ENCODE measurements at regions not wholly inside any gene's neighbourhood (a gene's known extent, or its start where the extent isn't known, plus 50 kb on each side); places are given as distances from the start of the nearest gene placed in this dataset.

GRCh38 chr9:71581101-71581500 lies 187.2 kb downstream of the CEMIP2 start:
- no peak overlapping the region for H3K4me3 Mint-ChIP-seq
- ATAC-seq (ENCODE audit: low read depth in 2 of 2), result no peak

GRCh38 chr9:71571186-71571585 lies 197.1 kb downstream of the CEMIP2 start:
- H3K4me3 Mint-ChIP-seq, result no peak overlapping the region
- peaks cover 0 to 5% (median 3%) of the 10 kb centered on the region in 3 donors for H3K4me1 Mint-ChIP-seq
- H3K36me3 Mint-ChIP-seq, result no peaks in the 10 kb centered on the region
- H3K27ac Mint-ChIP-seq, result no peak overlapping the region
- no peak for DNase-seq
- H3K9me3 Mint-ChIP-seq, result peaks cover 0 to 2% (median 0%) of the 10 kb centered on the region in 7 donors
- no peak for ATAC-seq (ENCODE audit: low read depth in 2 of 2)
- peaks cover 13 to 29% (median 18%) of the 10 kb centered on the region in 3 donors for H3K27me3 Mint-ChIP-seq

More at GRCh38 chr9:71581101-71581500, 187.2 kb downstream of the CEMIP2 start:
- Mint-ChIP-seq H3K4me1 (no peaks in the 10 kb centered on the region), H3K9me3 (no peaks in the 10 kb centered on the region), H3K36me3 (no peaks in the 10 kb centered on the region), H3K27me3 (peaks cover 9 to 19% (median 14%) of the 10 kb centered on the region in 3 donors), H3K27ac (no peak overlapping the region)
- no peak for DNase-seq

DNA sequence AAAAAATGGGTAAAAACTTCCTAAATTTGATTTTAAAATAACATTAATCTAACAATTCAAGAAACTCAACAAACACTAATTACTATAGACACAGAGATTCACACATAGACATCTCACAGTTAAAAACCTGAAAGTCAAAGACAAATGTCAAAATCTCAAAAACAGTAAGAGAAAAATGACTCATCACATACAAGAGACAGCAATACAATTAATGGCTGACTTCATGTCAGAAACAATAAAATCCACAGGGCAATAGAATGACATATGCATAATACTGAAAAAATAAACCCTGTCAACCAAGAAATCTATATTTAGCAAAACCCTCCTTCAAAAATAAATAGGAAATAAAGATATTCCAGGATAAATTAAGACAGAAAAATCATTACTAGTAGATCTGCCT lies 200.4 kb downstream of the CEMIP2 start:
- Mint-ChIP-seq H3K27ac (no peak overlapping the region), H3K36me3 (no peaks in the 10 kb centered on the region)
- ATAC-seq (ENCODE audit: low read depth in 2 of 2), result no peak

DNA sequence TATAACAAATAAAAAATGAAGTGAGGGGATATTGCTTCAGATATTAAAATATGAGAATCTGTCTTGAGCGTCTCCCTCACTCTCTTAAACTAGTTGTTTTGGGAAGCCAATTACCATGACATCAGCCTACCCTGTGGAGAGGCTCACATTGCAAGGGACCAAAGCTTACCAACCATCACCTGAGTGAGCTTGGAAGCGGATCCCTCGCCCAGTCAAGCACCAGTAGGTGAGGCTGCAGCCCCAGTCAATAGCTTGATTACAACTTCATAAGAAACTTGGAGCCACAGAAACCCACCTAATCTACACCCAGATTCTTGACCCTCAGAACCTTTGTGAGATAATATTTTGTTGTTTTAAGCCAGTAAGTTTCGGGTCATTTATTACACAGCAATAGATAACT lies 206.2 kb downstream of the CEMIP2 start:
- Mint-ChIP-seq H3K4me3 (no peak overlapping the region), H3K9me3 (no peaks in the 10 kb centered on the region), H3K4me1 (no peaks in the 10 kb centered on the region), H3K27ac (no peak overlapping the region), H3K27me3 (peaks cover 32 to 51% (median 35%) of the 10 kb centered on the region in 3 donors), H3K36me3 (no peaks in the 10 kb centered on the region)
- DNase-seq (no peak), ATAC-seq (ENCODE audit: low read depth in 2 of 2) (no peak)

More for the DNA sequence above, 200.4 kb downstream of the CEMIP2 start:
- no peak overlapping the region for H3K4me3 Mint-ChIP-seq
- DNase-seq, result no peak
- H3K9me3 Mint-ChIP-seq, result peaks cover 0 to 2% (median 0%) of the 10 kb centered on the region in 7 donors
- H3K4me1 Mint-ChIP-seq, result peaks cover 0 to 5% (median 3%) of the 10 kb centered on the region in 3 donors
- peaks cover 18 to 38% (median 19%) of the 10 kb centered on the region in 3 donors for H3K27me3 Mint-ChIP-seq

DNA sequence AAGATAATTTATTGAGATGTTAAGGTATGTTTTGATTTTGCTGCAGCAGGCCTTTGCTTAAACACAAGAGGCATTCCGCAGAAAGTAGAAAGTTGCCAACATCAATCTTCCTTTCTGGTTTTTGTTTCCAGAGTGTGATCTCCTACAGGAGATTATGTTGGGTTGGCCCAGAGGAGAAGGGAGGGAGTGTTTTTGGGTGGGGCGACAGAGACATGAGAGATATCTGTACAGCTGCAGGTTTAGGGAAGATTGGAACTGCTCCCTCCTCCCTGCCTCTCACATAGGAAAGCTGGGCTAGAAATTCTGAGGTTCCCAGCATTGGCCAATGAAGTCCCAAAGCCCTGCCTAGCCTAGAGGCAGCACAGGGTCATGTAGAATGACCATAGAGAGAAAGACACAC lies 211.0 kb downstream of the CEMIP2 start:
- DNase-seq (no peak), ATAC-seq (ENCODE audit: low read depth in 2 of 2) (no peak)
- H3K4me3 Mint-ChIP-seq, result no peak overlapping the region
- H3K9me3 Mint-ChIP-seq, result no peaks in the 10 kb centered on the region
- no peak overlapping the region for H3K27ac Mint-ChIP-seq
- no peaks in the 10 kb centered on the region for H3K4me1 Mint-ChIP-seq
- no peaks in the 10 kb centered on the region for H3K36me3 Mint-ChIP-seq
- H3K27me3 Mint-ChIP-seq, result peaks cover 36 to 49% (median 44%) of the 10 kb centered on the region in 3 donors

- ATAC-seq (ENCODE audit: low read depth in 2 of 2) (no peak), DNase-seq (no peak)
- no peak overlapping the region for H3K27ac Mint-ChIP-seq
- H3K9me3 Mint-ChIP-seq, result no peaks in the 10 kb centered on the region
- peaks cover 24 to 35% (median 30%) of the 10 kb centered on the region in 3 donors for H3K27me3 Mint-ChIP-seq
- no peaks in the 10 kb centered on the region for H3K36me3 Mint-ChIP-seq
- peaks cover 10 to 21% (median 12%) of the 10 kb centered on the region in 3 donors for H3K4me1 Mint-ChIP-seq
- no peak overlapping the region for H3K4me3 Mint-ChIP-seq
These were observed 215.8 kb downstream of the CEMIP2 start for GRCh38 chr9:71552480-71552879.

DNA sequence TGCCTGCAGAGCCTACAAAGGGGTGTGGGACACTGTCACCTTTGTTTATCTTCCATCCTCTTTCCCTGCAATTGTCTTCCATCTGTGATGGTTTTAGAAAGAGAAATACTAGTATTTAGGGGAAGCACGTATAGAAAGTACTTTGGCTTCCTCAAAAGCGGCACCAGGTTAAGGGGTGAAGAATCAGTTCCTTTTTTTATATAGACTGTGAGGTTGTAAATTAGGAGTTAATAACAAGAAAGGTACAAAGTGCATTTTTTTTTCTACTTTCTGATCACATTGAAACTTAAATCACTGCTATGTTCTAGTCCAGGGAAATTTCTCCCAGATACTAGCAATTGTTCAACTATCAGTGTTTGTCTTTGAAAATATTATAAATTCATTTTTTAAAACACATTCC lies 219.3 kb downstream of the CEMIP2 start:
- H3K4me1 Mint-ChIP-seq, result peaks cover 10 to 31% (median 16%) of the 10 kb centered on the region in 3 donors
- peaks cover 10 to 17% (median 16%) of the 10 kb centered on the region in 3 donors for H3K27me3 Mint-ChIP-seq
- no peaks in the 10 kb centered on the region for H3K9me3 Mint-ChIP-seq
- DNase-seq (peak; percentile 63), ATAC-seq (ENCODE audit: low read depth in 2 of 2) (peak; percentile 97 to 98)
- H3K27ac Mint-ChIP-seq, result peak overlapping the region in 3 of 6 donors; percentile 21 to 76 (median 46)
- H3K4me3 Mint-ChIP-seq, result peak overlapping the region in 4 of 8 donors; percentile 16 to 56 (median 33)
- H3K36me3 Mint-ChIP-seq, result no peaks in the 10 kb centered on the region

- peak; percentile 32 to 47 for ATAC-seq (ENCODE audit: low read depth in 2 of 2)
These were observed 223.8 kb downstream of the CEMIP2 start for GRCh38 chr9:71544464-71544863.

GRCh38 chr9:71541436-71541835 lies 226.9 kb downstream of the CEMIP2 start:
- Mint-ChIP-seq H3K9me3 (no peaks in the 10 kb centered on the region), H3K27me3 (peaks cover 11 to 29% (median 15%) of the 10 kb centered on the region in 3 donors), H3K36me3 (no peaks in the 10 kb centered on the region), H3K4me1 (peaks cover 0 to 17% (median 4%) of the 10 kb centered on the region in 3 donors), H3K4me3 (no peak overlapping the region), H3K27ac (no peak overlapping the region)
- DNase-seq (no peak), ATAC-seq (ENCODE audit: low read depth in 2 of 2) (no peak)

More at GRCh38 chr9:71544464-71544863, 223.8 kb downstream of the CEMIP2 start:
- H3K4me1 Mint-ChIP-seq, result peaks cover 9 to 34% (median 16%) of the 10 kb centered on the region in 3 donors
- peak overlapping the region in 1 of 8 donors; percentile 72 for H3K4me3 Mint-ChIP-seq
- H3K36me3 Mint-ChIP-seq, result no peaks in the 10 kb centered on the region
- no peak overlapping the region for H3K27ac Mint-ChIP-seq
- H3K9me3 Mint-ChIP-seq, result no peaks in the 10 kb centered on the region
- H3K27me3 Mint-ChIP-seq, result peaks cover 5 to 10% (median 6%) of the 10 kb centered on the region in 3 donors
- peak; percentile 17 for DNase-seq

DNA sequence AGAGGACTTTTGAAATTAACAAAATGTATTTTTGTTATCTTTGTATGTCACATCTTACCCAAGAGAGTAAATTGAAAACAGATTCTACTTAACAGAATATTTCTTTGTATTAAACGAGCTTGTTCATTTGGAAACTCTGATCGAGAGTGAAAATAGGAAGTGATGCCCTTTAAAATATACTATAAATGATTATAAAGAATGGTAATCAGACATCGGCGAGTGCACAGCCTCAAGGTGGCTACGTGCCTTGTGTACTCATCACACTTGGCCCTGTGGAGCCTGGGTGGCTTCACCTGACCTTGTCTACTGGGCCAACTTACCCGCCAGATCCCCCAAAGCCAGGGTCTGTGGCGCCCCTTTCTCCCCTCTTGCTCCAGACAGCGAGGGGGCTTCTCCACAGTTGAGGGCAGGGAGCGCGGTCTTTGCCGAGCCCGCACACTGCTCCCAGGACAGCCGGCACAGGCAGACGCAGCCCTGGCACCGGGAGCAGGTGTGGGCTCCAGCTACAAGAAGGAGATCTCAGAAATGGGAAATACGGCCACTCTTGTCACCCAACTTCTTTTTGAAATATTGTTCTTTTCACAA lies 243.2 kb downstream of the CEMIP2 start:
- H3K27me3 Mint-ChIP-seq, result peaks cover 25 to 36% (median 33%) of the 10 kb centered on the region in 3 donors
- H3K4me1 Mint-ChIP-seq, result no peaks in the 10 kb centered on the region
- ATAC-seq (ENCODE audit: low read depth in 2 of 2), result no peak
- DNase-seq, result no peak
- no peaks in the 10 kb centered on the region for H3K36me3 Mint-ChIP-seq
- H3K9me3 Mint-ChIP-seq, result peaks cover 0 to 4% (median 0%) of the 10 kb centered on the region in 7 donors
- no peak overlapping the region for H3K4me3 Mint-ChIP-seq
- H3K27ac Mint-ChIP-seq, result no peak overlapping the region

- Mint-ChIP-seq H3K4me1 (no peaks in the 10 kb centered on the region), H3K27ac (no peak overlapping the region), H3K27me3 (peaks cover 28 to 42% (median 33%) of the 10 kb centered on the region in 3 donors), H3K4me3 (no peak overlapping the region), H3K36me3 (no peaks in the 10 kb centered on the region), H3K9me3 (peaks cover 0 to 4% (median 0%) of the 10 kb centered on the region in 7 donors)
- DNase-seq (no peak), ATAC-seq (ENCODE audit: low read depth in 2 of 2) (no peak)
These were observed 243.8 kb downstream of the CEMIP2 start for GRCh38 chr9:71524516-71524915.

DNA sequence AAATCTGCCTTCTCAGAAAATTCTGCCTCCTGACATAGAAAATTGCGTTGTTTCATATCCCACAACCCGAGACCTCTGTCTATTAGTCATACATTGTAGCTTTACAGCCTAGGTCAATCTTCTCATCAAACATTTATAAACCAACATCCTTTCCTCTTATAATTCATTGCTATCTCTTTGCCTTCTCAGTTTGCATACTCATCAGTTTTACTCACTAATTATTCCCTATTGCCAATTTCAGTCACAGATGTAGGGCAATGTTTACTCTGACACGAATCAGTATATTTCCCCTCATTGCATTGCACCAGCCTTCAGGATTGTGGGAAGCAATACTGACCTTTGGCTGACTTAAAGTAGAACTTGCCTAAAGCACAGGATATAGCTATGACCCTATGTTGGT lies 247.2 kb downstream of the CEMIP2 start:
- ATAC-seq (ENCODE audit: low read depth in 2 of 2), result no peak
- no peak for DNase-seq
- Mint-ChIP-seq H3K4me3 (no peak overlapping the region), H3K4me1 (peaks cover 0 to 9% (median 0%) of the 10 kb centered on the region in 3 donors), H3K27ac (peak overlapping the region in 1 of 6 donors; percentile 22), H3K27me3 (peaks cover 14 to 28% (median 26%) of the 10 kb centered on the region in 3 donors), H3K36me3 (no peaks in the 10 kb centered on the region), H3K9me3 (peaks cover 0 to 2% (median 0%) of the 10 kb centered on the region in 7 donors)

DNA sequence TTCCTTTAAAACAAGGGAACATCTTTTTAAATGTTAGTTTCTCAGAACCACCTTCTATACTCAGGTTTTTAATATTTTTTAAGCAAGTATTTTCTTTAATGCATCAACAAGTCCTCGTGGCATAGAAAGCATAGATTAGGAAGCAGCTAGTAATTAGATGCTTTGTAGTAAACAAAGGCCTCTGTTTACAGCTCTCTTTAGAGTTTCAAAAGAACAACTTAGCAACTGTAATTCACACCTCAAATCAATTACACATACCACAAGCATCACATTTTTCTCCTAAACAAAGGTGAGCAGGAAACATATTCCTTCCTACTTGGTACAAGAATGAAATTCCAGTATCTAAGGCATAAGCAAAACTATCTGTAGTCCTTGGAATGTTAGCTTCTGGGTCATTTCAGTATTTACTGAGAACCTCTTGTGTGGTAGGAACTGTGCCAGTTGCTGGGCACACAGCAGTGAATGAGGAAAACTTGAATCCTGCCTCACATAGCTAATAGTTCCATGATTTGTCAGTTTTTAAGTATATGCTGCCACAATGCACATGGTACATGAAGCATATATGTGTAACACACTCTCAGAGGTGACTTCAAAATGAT lies 249.1 kb downstream of the CEMIP2 start:
- peaks cover 0 to 9% (median 0%) of the 10 kb centered on the region in 3 donors for H3K4me1 Mint-ChIP-seq
- DNase-seq, result no peak
- no peak overlapping the region for H3K4me3 Mint-ChIP-seq
- no peak for ATAC-seq (ENCODE audit: low read depth in 2 of 2)
- H3K27me3 Mint-ChIP-seq, result peaks cover 10 to 42% (median 32%) of the 10 kb centered on the region in 3 donors
- H3K9me3 Mint-ChIP-seq, result peaks cover 0 to 2% (median 0%) of the 10 kb centered on the region in 7 donors
- H3K27ac Mint-ChIP-seq, result no peak overlapping the region
- H3K36me3 Mint-ChIP-seq, result no peaks in the 10 kb centered on the region

All from naive B cell (primary cell).